Caco-2 (cell line): ENCODE measurements at regions not wholly inside any gene's neighbourhood (a gene's known extent, or its start where the extent isn't known, plus 50 kb on each side); places are given as distances from the start of the nearest gene placed in this dataset.

ENCODE experiments used
- BruUV-seq: library from RNA; stranded (reverse); fragments of 400-500 nt; replicated peaks from 2 replicates; lab custom pipeline; 2021; lab: Mats Ljungman, UMichigan
- CTCF ChIA-PET: fragments of 300-600 bp; sonication (Branson Sonifier 250); formaldehyde crosslinking; loops from one replicate; lab custom pipeline; 2022; ENCODE audit warnings: antibody characterized with exemption; lab: Charles Lee
- POLR2A ChIA-PET: fragments of 300-600 bp; sonication (Branson Sonifier 250); formaldehyde crosslinking; loops from one replicate; lab custom pipeline; 2022; ENCODE audit warnings: antibody characterized with exemption; lab: Charles Lee
- DNase-seq, 2 experiments: peaks; one replicate each; pipeline versions ENCODE4 v3.0.0 to v3.0.0-alpha.2; 2020 to 2022
- H3K27me3 ChIP-seq: replicated peaks from 2 replicates; pipeline ENCODE4 v1.6.0; 2011; ENCODE audit warnings: low read length; ENCODE audit not compliant: control insufficient read depth, insufficient read depth
- H3K36me3 ChIP-seq: 2 replicates; pipeline ENCODE4 v1.5.1; 2011; ENCODE audit warnings: low read length; ENCODE audit not compliant: control insufficient read depth, insufficient read depth
- H3K4me1 ChIP-seq: fragments of 250-450 bp; sonication (Bioruptor Pico); 2 replicates; pipeline ENCODE4 v1.5.1; 2020; ENCODE audit warnings: mild to moderate bottlenecking
- H3K4me3 ChIP-seq: 2 replicates; pipeline ENCODE4 v1.5.1; 2011; ENCODE audit warnings: low read depth, mild to moderate bottlenecking, control low read depth, low read length
- H3K9me3 ChIP-seq: fragments of 250-450 bp; sonication (Bioruptor Pico); 2 replicates; pipeline ENCODE4 v1.5.1; 2020; ENCODE audit warnings: mild to moderate bottlenecking, moderate library complexity
- H3K27ac Mint-ChIP-seq: one replicate; pipeline ENCODE4 v1.8.0; 2022; ENCODE audit warnings: mixed read lengths; ENCODE audit not compliant: unreplicated experiment
- H3K27me3 Mint-ChIP-seq: one replicate; pipeline ENCODE4 v1.8.0; 2022; ENCODE audit warnings: mixed read lengths; ENCODE audit not compliant: insufficient read depth, unreplicated experiment
- H3K36me3 Mint-ChIP-seq: one replicate; pipeline ENCODE4 v1.8.0; 2022; ENCODE audit warnings: mild to moderate bottlenecking, mixed read lengths; ENCODE audit not compliant: insufficient read depth, unreplicated experiment
- H3K4me1 Mint-ChIP-seq: one replicate; pipeline ENCODE4 v1.8.0; 2022; ENCODE audit warnings: low read depth, mixed read lengths; ENCODE audit not compliant: unreplicated experiment
- H3K4me3 Mint-ChIP-seq: one replicate; pipeline ENCODE4 v1.8.0; 2022; ENCODE audit warnings: mild to moderate bottlenecking, moderate library complexity, mixed read lengths; ENCODE audit not compliant: unreplicated experiment
- H3K9me3 Mint-ChIP-seq: one replicate; pipeline ENCODE4 v1.8.0; 2022; ENCODE audit warnings: mixed read lengths; ENCODE audit not compliant: unreplicated experiment
- CTCF ChIP-seq, 2 experiments: fragments of 200-600 bp in 1 of 2; IDR thresholded peaks; 1 replicate in 1 of 2; 2 replicates in 1 of 2; pipeline versions ENCODE4 v1.5.1 to v1.8.0; 2011 to 2022; ENCODE audit warnings: antibody characterized with exemption in 1 of 2, control low read depth in 1 of 2, inconsistent platforms in 1 of 2, low read depth in 1 of 2, low read length in 1 of 2, mild to moderate bottlenecking in 1 of 2, moderate library complexity in 1 of 2; ENCODE audit not compliant: insufficient read depth in 1 of 2, severe bottlenecking in 1 of 2, unreplicated experiment in 1 of 2
- intact Hi-C: fragments of 100-400 bp; cut with micrococcal nuclease; formaldehyde crosslinking; loops from one replicate; pipeline ENCODE4 v1.10.0; 2022; ENCODE audit not compliant: unreplicated experiment

- H3K9me3 Mint-ChIP-seq, result no peaks in the 10 kb centered on the region
- intact Hi-C loops, result no loop called here
- BruUV-seq, result no TSS peak
Measured at GRCh38 chr19:30717381-30717780, 345.2 kb downstream of the ZNF536 start.

GRCh38 chr19:30712431-30713337 lies 340.5 kb downstream of the ZNF536 start:
- DNase-seq, result no peak
- H3K4me3 Mint-ChIP-seq, result no peak overlapping the region
- H3K4me1 Mint-ChIP-seq, result no peaks in the 10 kb centered on the region
- H3K9me3 Mint-ChIP-seq, result no peaks in the 10 kb centered on the region
- H3K9me3 ChIP-seq, result no peaks in the 10 kb centered on the region
- CTCF ChIA-PET, result no interaction called here
- H3K27me3 Mint-ChIP-seq, result peaks cover 9% of the 10 kb centered on the region
- no peak overlapping the region for H3K27ac Mint-ChIP-seq
- BruUV-seq, result no TSS peak
- H3K27me3 ChIP-seq, result no peaks in the 10 kb centered on the region
- intact Hi-C loops, result no loop called here
- no peaks in the 10 kb centered on the region for H3K36me3 ChIP-seq
- no peak overlapping the region for H3K4me3 ChIP-seq
- no peaks in the 10 kb centered on the region for H3K36me3 Mint-ChIP-seq
- H3K4me1 ChIP-seq, result no peaks in the 10 kb centered on the region
- POLR2A ChIA-PET, result no interaction called here
- TF ChIP-seq CTCF (IDR thresholded peaks at IDR 0.05; ENCODE audit: insufficient read depth in 1 of 2, low read depth in 1 of 2, low read length in 1 of 2, severe bottlenecking in 1 of 2, unreplicated experiment in 1 of 2), result no peak

More at GRCh38 chr19:30717381-30717780, 345.2 kb downstream of the ZNF536 start:
- Histone ChIP-seq H3K4me3 (no peak overlapping the region), H3K27me3 (no peaks in the 10 kb centered on the region), H3K4me1 (no peaks in the 10 kb centered on the region), H3K9me3 (no peaks in the 10 kb centered on the region), H3K36me3 (no peaks in the 10 kb centered on the region)
- no peak overlapping the region for H3K27ac Mint-ChIP-seq
- ChIA-PET CTCF (no interaction called here), POLR2A (no interaction called here)
- peaks cover 3% of the 10 kb centered on the region for H3K27me3 Mint-ChIP-seq
- no peaks in the 10 kb centered on the region for H3K4me1 Mint-ChIP-seq
- H3K36me3 Mint-ChIP-seq, result no peaks in the 10 kb centered on the region
- no peak overlapping the region for H3K4me3 Mint-ChIP-seq
- TF ChIP-seq CTCF (IDR thresholded peaks at IDR 0.05; ENCODE audit: insufficient read depth in 1 of 2, low read depth in 1 of 2, low read length in 1 of 2, severe bottlenecking in 1 of 2, unreplicated experiment in 1 of 2), result no peak
- no peak for DNase-seq

- no peaks in the 10 kb centered on the region for H3K36me3 ChIP-seq
- no TSS peak for BruUV-seq
- H3K4me3 Mint-ChIP-seq, result no peak overlapping the region
- H3K36me3 Mint-ChIP-seq, result no peaks in the 10 kb centered on the region
- no peak for TF ChIP-seq CTCF (IDR thresholded peaks at IDR 0.05; ENCODE audit: insufficient read depth in 1 of 2, low read depth in 1 of 2, low read length in 1 of 2, severe bottlenecking in 1 of 2, unreplicated experiment in 1 of 2)
- H3K9me3 ChIP-seq, result no peaks in the 10 kb centered on the region
- H3K4me3 ChIP-seq, result no peak overlapping the region
- DNase-seq, result no peak
- no peaks in the 10 kb centered on the region for H3K4me1 ChIP-seq
- CTCF ChIA-PET, result no interaction called here
- no peaks in the 10 kb centered on the region for H3K9me3 Mint-ChIP-seq
- H3K27me3 Mint-ChIP-seq, result peaks cover 9% of the 10 kb centered on the region
- H3K27me3 ChIP-seq, result no peaks in the 10 kb centered on the region
- POLR2A ChIA-PET, result no interaction called here
- H3K27ac Mint-ChIP-seq, result no peak overlapping the region
- intact Hi-C loops, result no loop called here
- H3K4me1 Mint-ChIP-seq, result no peaks in the 10 kb centered on the region
Measured at GRCh38 chr19:30711826-30712225, 339.6 kb downstream of the ZNF536 start.
